Ovary (tissue), 7 donors: ENCODE measurements at regions not wholly inside any gene's neighbourhood (a gene's known extent, or its start where the extent isn't known, plus 50 kb on each side); places are given as distances from the start of the nearest gene placed in this dataset.
"Not testable (repeated sequence)": the region's sequence is repeated elsewhere in the genome, so short reads cannot be mapped to it uniquely, and the experiment has no call there.

Experiments
- DNase-seq, 5 donors: peaks; one replicate each; pipeline ENCODE4 v3.0.0-alpha.2; 2019 to 2020
- H3K27ac ChIP-seq, 2 donors: fragments of 200-600 bp; one replicate each; pipeline versions ENCODE4 v1.5.1 to v1.8.0; 2019 to 2022
- H3K27me3 ChIP-seq: fragments of 200-600 bp; one replicate; pipeline ENCODE4 v1.8.0; 2022
- H3K36me3 ChIP-seq: fragments of 200-600 bp; sonication (generic); one replicate; pipeline ENCODE4 v1.5.1; 2019
- H3K4me1 ChIP-seq: one replicate; pipeline ENCODE4 v1.8.1; 2013; ENCODE audit warnings: mild to moderate bottlenecking, moderate library complexity; ENCODE audit not compliant: insufficient read depth
- H3K4me3 ChIP-seq: fragments of 200-600 bp; sonication (generic); one replicate; pipeline ENCODE4 v1.5.1; 2017
- H3K9me3 ChIP-seq, 2 donors: fragments of 200-600 bp in 1 of 2; sonication (generic) in 1 of 2; one replicate each; pipeline versions ENCODE4 v1.5.1 to v1.8.1; 2013 to 2019; ENCODE audit warnings: mild to moderate bottlenecking in 1 of 2, moderate library complexity in 1 of 2
- EP300 ChIP-seq: sonication (generic); formaldehyde crosslinking; IDR thresholded peaks from one replicate; pipeline ENCODE4 v1.6.1; 2017; ENCODE audit warnings: antibody characterized with exemption
- POLR2A ChIP-seq: fragments of 450-650 bp; IDR thresholded peaks from one replicate; pipeline ENCODE4 v1.6.1; 2017; ENCODE audit warnings: antibody characterized with exemption, mild to moderate bottlenecking, moderate library complexity
- WGBS, 3 donors: extraction: QIAGEN DNeasy Blood & Tissue Kit in 1 of 3; methylation state at CpG; one replicate each; pipeline versions ENCODE4 v1.1.5 to v1.1.7; 2013 to 2017; 5-methylcytosine and 5-hydroxymethylcytosine counted together
- intact Hi-C, 4 donors: fragments of 100-400 bp; cut with DNase I; formaldehyde crosslinking; loops; one replicate each; pipeline versions ENCODE4 v1.11.0 to v1.15.1; 2022 to 2023
- TF ChIP-seq, protein P1 (sequence below), 3 donors: fragments of 450-650 bp in 2 of 3; fragments of 200-600 bp in 1 of 3; IDR thresholded peaks; one replicate each; pipeline versions ENCODE4 v1.5.1 to v1.8.0; 2016 to 2022; ENCODE audit warnings: antibody characterized with exemption in 3 of 3, mild to moderate bottlenecking in 1 of 3
- donor health status: DM: no; HTN: no; CAD: no; lungs with moderate emphysema.
- donor health status: DM: no; HTN: no; CAD: no.
- donor health status: Bipolar disorder and iron deficiency.
- donor health status: DM: no; HTN: no; CAD: no.
- donor health status: DM: yes; HTN: yes; CAD: no.

GRCh38 chr4:26252349-26253025, 68.3 kb upstream of the RBPJ start:
- WGBS, 3 donors: 89 to 91% (median 90%) methylated on average over 8 of the region's 8 CpGs
- Histone ChIP-seq H3K27me3 (no peaks in the 10 kb centered on the region), H3K9me3 (no peaks in the 10 kb centered on the region), H3K27ac (no peak overlapping the region), H3K36me3 (no peaks in the 10 kb centered on the region), H3K4me3 (no peak overlapping the region), H3K4me1 (no peaks in the 10 kb centered on the region)
- intact Hi-C loops: no loop called here
- TF ChIP-seq POLR2A (no peak), EP300 (no peak)
- TF ChIP-seq, protein P1, sequence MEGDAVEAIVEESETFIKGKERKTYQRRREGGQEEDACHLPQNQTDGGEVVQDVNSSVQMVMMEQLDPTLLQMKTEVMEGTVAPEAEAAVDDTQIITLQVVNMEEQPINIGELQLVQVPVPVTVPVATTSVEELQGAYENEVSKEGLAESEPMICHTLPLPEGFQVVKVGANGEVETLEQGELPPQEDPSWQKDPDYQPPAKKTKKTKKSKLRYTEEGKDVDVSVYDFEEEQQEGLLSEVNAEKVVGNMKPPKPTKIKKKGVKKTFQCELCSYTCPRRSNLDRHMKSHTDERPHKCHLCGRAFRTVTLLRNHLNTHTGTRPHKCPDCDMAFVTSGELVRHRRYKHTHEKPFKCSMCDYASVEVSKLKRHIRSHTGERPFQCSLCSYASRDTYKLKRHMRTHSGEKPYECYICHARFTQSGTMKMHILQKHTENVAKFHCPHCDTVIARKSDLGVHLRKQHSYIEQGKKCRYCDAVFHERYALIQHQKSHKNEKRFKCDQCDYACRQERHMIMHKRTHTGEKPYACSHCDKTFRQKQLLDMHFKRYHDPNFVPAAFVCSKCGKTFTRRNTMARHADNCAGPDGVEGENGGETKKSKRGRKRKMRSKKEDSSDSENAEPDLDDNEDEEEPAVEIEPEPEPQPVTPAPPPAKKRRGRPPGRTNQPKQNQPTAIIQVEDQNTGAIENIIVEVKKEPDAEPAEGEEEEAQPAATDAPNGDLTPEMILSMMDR (IDR thresholded peaks at IDR 0.05): no peak
- DNase-seq: no peak

- no peak overlapping the region for H3K27ac ChIP-seq
- no peaks in the 10 kb centered on the region for H3K4me1 ChIP-seq
- intact Hi-C loops: no loop called here
- DNase-seq: no peak
- H3K27me3 ChIP-seq: no peaks in the 10 kb centered on the region
- TF ChIP-seq POLR2A: no peak
- TF ChIP-seq, protein P1 (IDR thresholded peaks at IDR 0.05): no peak
- TF ChIP-seq EP300: no peak
- H3K36me3 ChIP-seq: no peaks in the 10 kb centered on the region
- no peaks in the 10 kb centered on the region for H3K9me3 ChIP-seq
- WGBS, 3 donors: 84 to 94% (median 94%) methylated on average over 3 of the region's 3 CpGs
- H3K4me3 ChIP-seq: no peak overlapping the region
These were observed 66.8 kb upstream of the RBPJ start for GRCh38 chr4:26253968-26254367.

- Histone ChIP-seq H3K36me3 (no peaks in the 10 kb centered on the region), H3K9me3 (no peaks in the 10 kb centered on the region), H3K27me3 (no peaks in the 10 kb centered on the region), H3K27ac (no peak overlapping the region), H3K4me3 (no peak overlapping the region), H3K4me1 (no peaks in the 10 kb centered on the region)
- no peak for TF ChIP-seq EP300
- no peak for TF ChIP-seq POLR2A
- TF ChIP-seq, protein P1 (IDR thresholded peaks at IDR 0.05): no peak
- intact Hi-C loops: no loop called here
- 18 to 37% (median 24%) methylated on average over 1 of the region's 1 CpG for WGBS, 3 donors
- no peak for DNase-seq
These were observed 64.8 kb upstream of the RBPJ start for GRCh38 chr4:26255989-26256388.

GRCh38 chr4:26257444-26257843, 63.4 kb upstream of the RBPJ start:
- H3K4me3 ChIP-seq, intact Hi-C loops, H3K4me1 ChIP-seq, DNase-seq, H3K9me3 ChIP-seq, H3K27ac ChIP-seq, H3K36me3 ChIP-seq, H3K27me3 ChIP-seq: not testable (repeated sequence)
- 90 to 100% (median 97%) methylated on average over 2 of the region's 2 CpGs for WGBS, 3 donors

- TF ChIP-seq, protein P1 (IDR thresholded peaks at IDR 0.05): no peak
- TF ChIP-seq EP300: no peak
- no peak for TF ChIP-seq POLR2A
- WGBS, 3 donors: 80 to 92% (median 91%) methylated on average over 2 of the region's 2 CpGs
- H3K4me3 ChIP-seq: no peak overlapping the region
- H3K27me3 ChIP-seq: no peaks in the 10 kb centered on the region
- no peaks in the 10 kb centered on the region for H3K9me3 ChIP-seq
- no peak overlapping the region for H3K27ac ChIP-seq
- intact Hi-C loops: no loop called here
- H3K36me3 ChIP-seq: no peaks in the 10 kb centered on the region
- DNase-seq: no peak
- H3K4me1 ChIP-seq: no peaks in the 10 kb centered on the region
These were observed 63.0 kb upstream of the RBPJ start for GRCh38 chr4:26257850-26258249.
